Upper lobe of left lung (tissue), 6 donors: ENCODE measurements at regions not wholly inside any gene's neighbourhood (a gene's known extent, or its start where the extent isn't known, plus 50 kb on each side); places are given as distances from the start of the nearest gene placed in this dataset.

ENCODE experiments used
- ATAC-seq, 2 donors: fragments of 200-7000 bp; cut with Tn5 transposase; one replicate each; pipeline ENCODE4 v1.9.1; 2022; ENCODE audit warnings: mild to moderate bottlenecking in 2 of 2, moderate library complexity in 2 of 2; ENCODE audit not compliant: low FRiP score in 2 of 2
- DNase-seq, 2 donors: peaks; one replicate each; pipeline ENCODE4 v3.0.0-alpha.2; 2019 to 2020
- H3K27ac ChIP-seq, 4 donors: fragments of 200-600 bp; sonication (generic); one replicate each; pipeline ENCODE4 v1.5.1; 2016 to 2019
- H3K27me3 ChIP-seq, 4 donors: fragments of 200-600 bp; sonication (generic); one replicate each; pipeline ENCODE4 v1.5.1; 2017 to 2019
- H3K36me3 ChIP-seq, 4 donors: fragments of 200-600 bp; sonication (generic); one replicate each; pipeline ENCODE4 v1.5.1; 2016 to 2019
- H3K4me1 ChIP-seq, 4 donors: fragments of 200-600 bp; sonication (generic); one replicate each; pipeline ENCODE4 v1.5.1; 2018 to 2019
- H3K4me3 ChIP-seq, 4 donors: fragments of 200-600 bp; sonication (generic); one replicate each; pipeline ENCODE4 v1.5.1; 2017 to 2019; ENCODE audit warnings: mild to moderate bottlenecking in 2 of 4, moderate library complexity in 1 of 4
- H3K9me3 ChIP-seq, 4 donors: fragments of 200-600 bp; sonication (generic); one replicate each; pipeline ENCODE4 v1.5.1; 2018 to 2019
- EP300 ChIP-seq, 4 donors: sonication (generic); formaldehyde crosslinking; IDR thresholded peaks; one replicate each; pipeline ENCODE4 v1.5.1; 2017; ENCODE audit warnings: antibody characterized with exemption in 4 of 4, control low read depth in 2 of 4
- POLR2A ChIP-seq, 4 donors: fragments of 450-650 bp; IDR thresholded peaks; one replicate each; pipeline ENCODE4 v1.5.1; 2016 to 2017; ENCODE audit warnings: antibody characterized with exemption in 4 of 4, mild to moderate bottlenecking in 2 of 4
- POLR2AphosphoS5 ChIP-seq, 2 donors: sonication (generic); formaldehyde crosslinking; IDR thresholded peaks; one replicate each; pipeline ENCODE4 v1.5.1; 2017; ENCODE audit warnings: antibody characterized with exemption in 2 of 2
- WGBS, 2 donors: methylation state at CpG; one replicate each; pipeline ENCODE4 v1.1.5; 2017 to 2018; 5-methylcytosine and 5-hydroxymethylcytosine counted together
- TF ChIP-seq, protein P1 (sequence below), 6 experiments: fragments of 450-650 bp in 4 of 6; fragments of 200-600 bp in 2 of 6; sonication (generic) in 2 of 6; IDR thresholded peaks; one replicate each; pipeline ENCODE4 v1.5.1; 2016 to 2019; ENCODE audit warnings: antibody characterized with exemption in 6 of 6
- donor health status: DM: no; HTN: no; CAD: no; lungs with moderate emphysema.
- donor health status: DM: no; HTN: yes; CAD: no; lungs with severe emphysema.

- DNase-seq (no peak), ATAC-seq (no peak)
- WGBS, 2 donors = 77 to 86% methylated on average over 3 of the region's 3 CpGs
- peaks cover 0 to 4% (median 0%) of the 10 kb centered on the region in 4 donors for H3K4me1 ChIP-seq
- H3K4me3 ChIP-seq = no peak overlapping the region
- TF ChIP-seq, protein P1, sequence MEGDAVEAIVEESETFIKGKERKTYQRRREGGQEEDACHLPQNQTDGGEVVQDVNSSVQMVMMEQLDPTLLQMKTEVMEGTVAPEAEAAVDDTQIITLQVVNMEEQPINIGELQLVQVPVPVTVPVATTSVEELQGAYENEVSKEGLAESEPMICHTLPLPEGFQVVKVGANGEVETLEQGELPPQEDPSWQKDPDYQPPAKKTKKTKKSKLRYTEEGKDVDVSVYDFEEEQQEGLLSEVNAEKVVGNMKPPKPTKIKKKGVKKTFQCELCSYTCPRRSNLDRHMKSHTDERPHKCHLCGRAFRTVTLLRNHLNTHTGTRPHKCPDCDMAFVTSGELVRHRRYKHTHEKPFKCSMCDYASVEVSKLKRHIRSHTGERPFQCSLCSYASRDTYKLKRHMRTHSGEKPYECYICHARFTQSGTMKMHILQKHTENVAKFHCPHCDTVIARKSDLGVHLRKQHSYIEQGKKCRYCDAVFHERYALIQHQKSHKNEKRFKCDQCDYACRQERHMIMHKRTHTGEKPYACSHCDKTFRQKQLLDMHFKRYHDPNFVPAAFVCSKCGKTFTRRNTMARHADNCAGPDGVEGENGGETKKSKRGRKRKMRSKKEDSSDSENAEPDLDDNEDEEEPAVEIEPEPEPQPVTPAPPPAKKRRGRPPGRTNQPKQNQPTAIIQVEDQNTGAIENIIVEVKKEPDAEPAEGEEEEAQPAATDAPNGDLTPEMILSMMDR (IDR thresholded peaks at IDR 0.05) = no peak
- TF ChIP-seq POLR2A (IDR thresholded peaks at IDR 0.05) = no peak
- no peak for TF ChIP-seq POLR2AphosphoS5 (IDR thresholded peaks at IDR 0.05)
- TF ChIP-seq EP300 (IDR thresholded peaks at IDR 0.05) = no peak
- no peak overlapping the region for H3K27ac ChIP-seq
- H3K9me3 ChIP-seq = no peaks in the 10 kb centered on the region
- H3K36me3 ChIP-seq = no peaks in the 10 kb centered on the region
- no peaks in the 10 kb centered on the region for H3K27me3 ChIP-seq
Measured at GRCh38 chr13:32941368-32941767, 74.9 kb upstream of the KL start.

DNA sequence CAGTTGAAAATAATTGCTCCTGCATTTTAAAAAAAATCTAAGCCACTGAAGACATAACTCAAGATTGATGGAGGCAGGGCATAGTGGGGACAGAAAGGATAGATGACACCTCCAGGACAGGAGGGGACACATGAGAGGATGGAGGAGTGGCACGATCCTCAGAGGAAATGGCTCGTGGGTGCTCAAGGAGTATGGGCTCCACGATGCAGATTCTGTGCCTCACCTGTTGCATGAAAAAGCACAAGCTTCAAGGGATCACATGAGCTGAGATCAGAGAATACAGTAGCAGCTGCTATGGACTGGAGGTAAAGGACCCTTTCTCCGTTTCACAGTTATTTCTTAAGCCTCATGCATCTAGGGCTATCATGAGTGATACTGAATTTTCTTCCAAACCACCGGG lies 69.7 kb upstream of the KL start:
- Histone ChIP-seq H3K9me3 (no peaks in the 10 kb centered on the region), H3K36me3 (no peaks in the 10 kb centered on the region), H3K4me1 (no peaks in the 10 kb centered on the region), H3K27ac (no peak overlapping the region), H3K4me3 (no peak overlapping the region), H3K27me3 (no peaks in the 10 kb centered on the region)
- TF ChIP-seq POLR2A (IDR thresholded peaks at IDR 0.05) (no peak), POLR2AphosphoS5 (IDR thresholded peaks at IDR 0.05) (no peak), EP300 (IDR thresholded peaks at IDR 0.05) (no peak)
- TF ChIP-seq, protein P1 (IDR thresholded peaks at IDR 0.05) = no peak
- no peak for ATAC-seq
- DNase-seq = no peak
- 93 to 95% methylated on average over 5 of the region's 5 CpGs for WGBS, 2 donors

DNA sequence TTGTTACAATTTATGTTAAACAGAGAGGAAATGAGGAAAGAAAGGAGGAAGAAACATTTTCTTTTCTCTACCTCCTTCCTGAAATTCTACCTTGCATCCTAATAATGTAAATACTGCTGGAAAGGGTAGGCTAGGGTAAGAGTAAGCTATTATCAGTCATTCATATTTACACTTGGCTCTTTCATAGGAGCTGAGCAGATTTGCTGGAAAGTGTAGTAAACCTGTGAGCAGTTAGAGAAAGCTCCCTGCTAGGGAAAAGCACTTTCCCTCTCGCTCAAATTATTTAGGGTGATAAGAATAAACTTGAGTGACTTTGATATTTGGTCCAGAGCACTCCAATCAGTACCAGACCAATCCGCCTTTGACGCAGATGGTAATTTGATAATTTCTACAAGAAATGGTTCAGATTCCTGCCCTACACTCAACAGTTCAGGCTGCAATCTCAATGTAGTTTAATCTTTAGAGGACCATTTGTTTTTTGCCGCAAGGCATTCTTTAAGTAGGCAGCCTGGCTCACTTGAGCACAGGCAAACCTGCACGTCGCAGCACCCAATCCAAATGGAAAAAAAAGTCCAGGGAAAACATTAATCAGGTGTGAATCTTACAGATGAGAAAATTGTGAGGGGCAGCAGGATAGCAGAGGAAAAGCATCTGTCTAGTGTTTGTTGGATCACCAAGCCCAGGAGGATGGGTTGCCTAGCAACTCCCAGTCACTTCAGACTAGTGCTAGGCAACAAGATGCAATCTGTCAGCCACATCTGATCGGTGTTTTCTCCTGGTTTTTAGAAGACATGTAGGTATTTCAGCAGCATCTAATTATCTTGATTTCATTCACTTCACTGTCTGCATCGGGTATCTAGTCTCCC lies 68.6 kb upstream of the KL start:
- H3K27me3 ChIP-seq = no peaks in the 10 kb centered on the region
- ATAC-seq (no peak), DNase-seq (no peak)
- WGBS, 2 donors = 66 to 75% methylated on average over 8 of the region's 8 CpGs
- H3K4me3 ChIP-seq = no peak overlapping the region
- no peak overlapping the region for H3K27ac ChIP-seq
- H3K36me3 ChIP-seq = no peaks in the 10 kb centered on the region
- H3K9me3 ChIP-seq = no peaks in the 10 kb centered on the region
- no peaks in the 10 kb centered on the region for H3K4me1 ChIP-seq
- no peak for TF ChIP-seq EP300 (IDR thresholded peaks at IDR 0.05)
- no peak for TF ChIP-seq POLR2AphosphoS5 (IDR thresholded peaks at IDR 0.05)
- TF ChIP-seq POLR2A (IDR thresholded peaks at IDR 0.05) = no peak
- TF ChIP-seq, protein P1 (IDR thresholded peaks at IDR 0.05) = no peak

- H3K4me1 ChIP-seq = no peaks in the 10 kb centered on the region
- no peaks in the 10 kb centered on the region for H3K9me3 ChIP-seq
- no peak for ATAC-seq
- TF ChIP-seq EP300 (IDR thresholded peaks at IDR 0.05) (no peak), POLR2AphosphoS5 (IDR thresholded peaks at IDR 0.05) (no peak), POLR2A (IDR thresholded peaks at IDR 0.05) (no peak)
- TF ChIP-seq, protein P1 (IDR thresholded peaks at IDR 0.05) = no peak
- H3K4me3 ChIP-seq = no peak overlapping the region
- no peaks in the 10 kb centered on the region for H3K36me3 ChIP-seq
- no peak for DNase-seq
- H3K27me3 ChIP-seq = no peaks in the 10 kb centered on the region
- 48 to 67% methylated on average over 2 of the region's 2 CpGs for WGBS, 2 donors
- H3K27ac ChIP-seq = no peak overlapping the region
Measured at GRCh38 chr13:32949820-32950219, 66.4 kb upstream of the KL start.

GRCh38 chr13:32951580-32951979 lies 64.6 kb upstream of the KL start:
- ATAC-seq (no peak), DNase-seq (no peak)
- Histone ChIP-seq H3K36me3 (no peaks in the 10 kb centered on the region), H3K4me1 (no peaks in the 10 kb centered on the region), H3K4me3 (no peak overlapping the region), H3K27ac (no peak overlapping the region), H3K9me3 (no peaks in the 10 kb centered on the region), H3K27me3 (no peaks in the 10 kb centered on the region)
- 57 to 58% methylated on average over 1 of the region's 1 CpG for WGBS, 2 donors
- no peak for TF ChIP-seq POLR2A (IDR thresholded peaks at IDR 0.05)
- no peak for TF ChIP-seq EP300 (IDR thresholded peaks at IDR 0.05)
- TF ChIP-seq, protein P1 (IDR thresholded peaks at IDR 0.05) = no peak
- no peak for TF ChIP-seq POLR2AphosphoS5 (IDR thresholded peaks at IDR 0.05)
